Nephron (organoid): ENCODE measurements at regions not wholly inside any gene's neighbourhood (a gene's known extent, or its start where the extent isn't known, plus 50 kb on each side); places are given as distances from the start of the nearest gene placed in this dataset.

Source experiments
- H3K27ac Mint-ChIP-seq, 3 experiments: 2 replicates each; pipeline ENCODE4 v1.8.0; 2020; ENCODE audit warnings: mixed read lengths in 3 of 3, mild to moderate bottlenecking in 2 of 3, moderate library complexity in 1 of 3
- H3K27me3 Mint-ChIP-seq: 2 replicates; pipeline ENCODE4 v1.8.0; 2021; ENCODE audit warnings: low read depth, mild to moderate bottlenecking, moderate library complexity, mixed read lengths
- H3K36me3 Mint-ChIP-seq: 2 replicates; pipeline ENCODE4 v1.8.0; 2020; ENCODE audit warnings: low read depth, mixed read lengths
- H3K4me1 Mint-ChIP-seq: 2 replicates; pipeline ENCODE4 v1.8.0; 2020; ENCODE audit warnings: mixed read lengths
- H3K4me3 Mint-ChIP-seq, 3 experiments: 2 replicates each; pipeline ENCODE4 v1.8.0; 2020; ENCODE audit warnings: mild to moderate bottlenecking in 3 of 3, mixed read lengths in 3 of 3, moderate library complexity in 2 of 3
- H3K9me3 Mint-ChIP-seq: 2 replicates; pipeline ENCODE4 v1.8.0; 2020; ENCODE audit warnings: mixed read lengths
- CTCF ChIP-seq, 3 experiments: fragments of 200-600 bp; sonication (generic); IDR thresholded peaks; one replicate each; pipeline ENCODE4 v1.5.0; 2021; ENCODE audit warnings: antibody characterized with exemption in 3 of 3; ENCODE audit not compliant: unreplicated experiment in 3 of 3

- H3K36me3 Mint-ChIP-seq: no peaks in the 10 kb centered on the region
- H3K27me3 Mint-ChIP-seq: peaks cover 3% of the 10 kb centered on the region
- H3K27ac Mint-ChIP-seq: peak overlapping the region in 2 of 3 experiments; percentile 53 to 95
- H3K4me1 Mint-ChIP-seq: peaks cover 28% of the 10 kb centered on the region
- no peaks in the 10 kb centered on the region for H3K9me3 Mint-ChIP-seq
- TF ChIP-seq CTCF (IDR thresholded peaks at IDR 0.05; ENCODE audit: unreplicated experiment in 3 of 3): no peak
- H3K4me3 Mint-ChIP-seq: peak overlapping the region in 1 of 3 experiments; percentile 11
Observed at GRCh38 chr7:130875-131780, 61.2 kb upstream of the FAM20C start.

GRCh38 chr7:131781-132482 lies 60.4 kb upstream of the FAM20C start:
- Mint-ChIP-seq H3K4me3 (peak overlapping the region in 1 of 3 experiments; percentile 11), H3K36me3 (no peaks in the 10 kb centered on the region), H3K9me3 (no peaks in the 10 kb centered on the region), H3K27me3 (peaks cover 3% of the 10 kb centered on the region), H3K27ac (peak overlapping the region in 2 of 3 experiments; percentile 23 to 95), H3K4me1 (peaks cover 28% of the 10 kb centered on the region)
- no peak for TF ChIP-seq CTCF (IDR thresholded peaks at IDR 0.05; ENCODE audit: unreplicated experiment in 3 of 3)

GRCh38 chr7:132899-133298 lies 59.5 kb upstream of the FAM20C start:
- Mint-ChIP-seq H3K4me3 (no peak overlapping the region), H3K9me3 (no peaks in the 10 kb centered on the region), H3K4me1 (peaks cover 28% of the 10 kb centered on the region), H3K36me3 (no peaks in the 10 kb centered on the region), H3K27ac (peak overlapping the region in 2 of 3 experiments; percentile 23), H3K27me3 (peaks cover 3% of the 10 kb centered on the region)
- no peak for TF ChIP-seq CTCF (IDR thresholded peaks at IDR 0.05; ENCODE audit: unreplicated experiment in 3 of 3)

GRCh38 chr7:133470-133869 lies 58.9 kb upstream of the FAM20C start:
- TF ChIP-seq CTCF (IDR thresholded peaks at IDR 0.05; ENCODE audit: unreplicated experiment in 3 of 3): no peak
- Mint-ChIP-seq H3K27me3 (peaks cover 3% of the 10 kb centered on the region), H3K4me3 (no peak overlapping the region), H3K4me1 (peaks cover 31% of the 10 kb centered on the region), H3K36me3 (no peaks in the 10 kb centered on the region), H3K9me3 (no peaks in the 10 kb centered on the region), H3K27ac (no peak overlapping the region)

GRCh38 chr7:134029-134428 lies 58.3 kb upstream of the FAM20C start:
- Mint-ChIP-seq H3K4me3 (no peak overlapping the region), H3K27ac (no peak overlapping the region), H3K4me1 (peaks cover 35% of the 10 kb centered on the region), H3K9me3 (no peaks in the 10 kb centered on the region), H3K27me3 (peaks cover 3% of the 10 kb centered on the region), H3K36me3 (no peaks in the 10 kb centered on the region)
- TF ChIP-seq CTCF (IDR thresholded peaks at IDR 0.05; ENCODE audit: unreplicated experiment in 3 of 3): no peak
